ENCODE measurements at regions not wholly inside any gene's neighbourhood (a gene's known extent, or its start where the extent isn't known, plus 50 kb on each side); places are given as distances from the start of the nearest gene placed in this dataset.

DNA sequence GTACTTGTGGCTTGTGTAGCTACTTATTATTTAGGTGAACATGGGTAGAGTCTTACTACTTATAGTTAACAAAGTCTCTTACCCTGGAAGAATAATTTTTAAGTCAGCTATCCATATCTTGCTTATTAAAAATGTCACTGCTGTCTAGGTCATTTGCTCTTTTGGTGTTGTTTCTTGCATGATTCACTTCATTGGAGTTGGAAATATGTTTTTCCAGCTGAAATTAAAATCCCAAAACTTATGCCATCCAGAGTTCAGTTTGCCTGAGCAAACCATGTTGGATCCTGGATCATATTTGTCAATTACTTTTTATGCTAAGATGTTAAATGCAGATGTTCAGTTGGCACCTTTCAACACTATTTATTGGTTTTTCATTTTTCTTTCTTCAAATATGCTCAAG is 421.0 kb upstream of the RBMS3 start:
- TF ChIP-seq, protein P1, sequence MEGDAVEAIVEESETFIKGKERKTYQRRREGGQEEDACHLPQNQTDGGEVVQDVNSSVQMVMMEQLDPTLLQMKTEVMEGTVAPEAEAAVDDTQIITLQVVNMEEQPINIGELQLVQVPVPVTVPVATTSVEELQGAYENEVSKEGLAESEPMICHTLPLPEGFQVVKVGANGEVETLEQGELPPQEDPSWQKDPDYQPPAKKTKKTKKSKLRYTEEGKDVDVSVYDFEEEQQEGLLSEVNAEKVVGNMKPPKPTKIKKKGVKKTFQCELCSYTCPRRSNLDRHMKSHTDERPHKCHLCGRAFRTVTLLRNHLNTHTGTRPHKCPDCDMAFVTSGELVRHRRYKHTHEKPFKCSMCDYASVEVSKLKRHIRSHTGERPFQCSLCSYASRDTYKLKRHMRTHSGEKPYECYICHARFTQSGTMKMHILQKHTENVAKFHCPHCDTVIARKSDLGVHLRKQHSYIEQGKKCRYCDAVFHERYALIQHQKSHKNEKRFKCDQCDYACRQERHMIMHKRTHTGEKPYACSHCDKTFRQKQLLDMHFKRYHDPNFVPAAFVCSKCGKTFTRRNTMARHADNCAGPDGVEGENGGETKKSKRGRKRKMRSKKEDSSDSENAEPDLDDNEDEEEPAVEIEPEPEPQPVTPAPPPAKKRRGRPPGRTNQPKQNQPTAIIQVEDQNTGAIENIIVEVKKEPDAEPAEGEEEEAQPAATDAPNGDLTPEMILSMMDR (IDR thresholded peaks at IDR 0.05), result no peak
- TF ChIP-seq EZH2 (IDR thresholded peaks at IDR 0.05), result no peak
